BJ (cell line): ENCODE measurements at regions not wholly inside any gene's neighbourhood (a gene's known extent, or its start where the extent isn't known, plus 50 kb on each side); places are given as distances from the start of the nearest gene placed in this dataset.

Source experiments
- CTCF ChIA-PET: fragments of 350-600 bp; formaldehyde crosslinking; extraction: SDS; loops from one replicate; lab custom pipeline; 2021; ENCODE audit warnings: antibody characterized with exemption, inconsistent platforms; lab: Yijun Ruan, JAX
- POLR2A ChIA-PET: fragments of 300-600 bp; sonication (Branson Sonifier 250); formaldehyde crosslinking; extraction: SDS; loops from one replicate; lab custom pipeline; 2021; ENCODE audit warnings: antibody characterized with exemption; lab: Charles Lee
- DNase-seq: peaks from one replicate; pipeline ENCODE4 v3.0.0-alpha.2; 2011; ENCODE audit warnings: low read depth
- H3K27me3 ChIP-seq: 2 replicates; pipeline ENCODE4 v1.6.0; 2011; ENCODE audit warnings: low read length; ENCODE audit not compliant: control insufficient read depth, insufficient read depth
- H3K36me3 ChIP-seq: 2 replicates; pipeline ENCODE4 v1.5.1; 2011; ENCODE audit warnings: low read length; ENCODE audit not compliant: control insufficient read depth, insufficient read depth
- H3K4me3 ChIP-seq: 2 replicates; pipeline ENCODE4 v1.5.1; 2011; ENCODE audit warnings: low read depth, mild to moderate bottlenecking, control low read depth, low read length
- TF ChIP-seq, protein P1 (sequence below): IDR thresholded peaks from 2 replicates; pipeline ENCODE4 v1.5.1; 2011; ENCODE audit warnings: low read depth, mild to moderate bottlenecking, control low read depth, inconsistent platforms, low read length, moderate library complexity; ENCODE audit not compliant: insufficient read depth

DNA sequence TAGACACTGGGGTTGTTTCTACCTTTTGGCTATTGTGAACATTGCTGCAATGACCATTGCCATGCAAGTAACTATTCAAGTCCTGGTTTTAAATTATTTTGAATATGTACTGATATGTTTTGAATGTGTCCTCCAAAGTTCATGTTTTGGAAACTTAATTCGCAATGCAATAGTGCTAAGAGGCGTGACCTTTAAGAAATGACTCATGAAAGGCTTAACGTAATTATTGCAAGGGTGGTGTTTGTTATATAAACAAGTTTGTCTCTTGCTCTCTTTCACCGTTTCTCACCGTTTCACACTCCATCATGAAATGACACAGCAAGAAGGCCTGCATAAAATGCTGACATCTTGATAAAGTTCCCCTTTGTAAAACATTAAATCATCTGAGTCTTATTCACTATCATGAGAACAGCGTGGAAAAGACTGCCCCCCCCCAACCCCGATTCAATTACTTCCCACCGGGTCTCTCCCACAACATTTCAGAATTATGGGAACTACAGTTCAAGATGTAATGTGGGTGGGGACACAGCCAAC lies 506.9 kb upstream of the FAM47C start:
- DNase-seq, result no peak
- Histone ChIP-seq H3K4me3 (no peak overlapping the region), H3K27me3 (no peaks in the 10 kb centered on the region), H3K36me3 (no peaks in the 10 kb centered on the region)
- TF ChIP-seq, protein P1, sequence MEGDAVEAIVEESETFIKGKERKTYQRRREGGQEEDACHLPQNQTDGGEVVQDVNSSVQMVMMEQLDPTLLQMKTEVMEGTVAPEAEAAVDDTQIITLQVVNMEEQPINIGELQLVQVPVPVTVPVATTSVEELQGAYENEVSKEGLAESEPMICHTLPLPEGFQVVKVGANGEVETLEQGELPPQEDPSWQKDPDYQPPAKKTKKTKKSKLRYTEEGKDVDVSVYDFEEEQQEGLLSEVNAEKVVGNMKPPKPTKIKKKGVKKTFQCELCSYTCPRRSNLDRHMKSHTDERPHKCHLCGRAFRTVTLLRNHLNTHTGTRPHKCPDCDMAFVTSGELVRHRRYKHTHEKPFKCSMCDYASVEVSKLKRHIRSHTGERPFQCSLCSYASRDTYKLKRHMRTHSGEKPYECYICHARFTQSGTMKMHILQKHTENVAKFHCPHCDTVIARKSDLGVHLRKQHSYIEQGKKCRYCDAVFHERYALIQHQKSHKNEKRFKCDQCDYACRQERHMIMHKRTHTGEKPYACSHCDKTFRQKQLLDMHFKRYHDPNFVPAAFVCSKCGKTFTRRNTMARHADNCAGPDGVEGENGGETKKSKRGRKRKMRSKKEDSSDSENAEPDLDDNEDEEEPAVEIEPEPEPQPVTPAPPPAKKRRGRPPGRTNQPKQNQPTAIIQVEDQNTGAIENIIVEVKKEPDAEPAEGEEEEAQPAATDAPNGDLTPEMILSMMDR, result no peak
- ChIA-PET CTCF (no interaction called here), POLR2A (no interaction called here)

DNA sequence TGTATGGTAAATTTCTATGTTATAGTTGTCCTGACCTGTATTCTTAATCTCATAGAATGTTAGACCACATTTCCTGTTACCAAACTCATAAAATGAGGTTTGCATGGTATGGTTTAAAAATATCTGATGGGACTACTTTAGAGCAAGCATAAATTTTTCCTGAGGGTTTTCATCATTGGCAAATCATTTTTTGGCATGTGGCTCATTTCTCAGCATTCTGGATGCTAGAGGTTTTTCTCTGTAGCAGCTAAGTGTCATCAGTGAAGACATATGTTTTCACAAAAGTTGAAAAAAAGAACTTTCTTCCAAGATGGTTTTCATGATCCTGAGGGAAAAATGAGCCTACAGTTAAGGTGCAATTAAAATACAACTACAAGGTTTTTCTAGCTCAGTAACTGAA lies 503.5 kb upstream of the FAM47C start:
- POLR2A ChIA-PET, result no interaction called here
- H3K36me3 ChIP-seq, result no peaks in the 10 kb centered on the region
- no peak for DNase-seq
- no peak overlapping the region for H3K4me3 ChIP-seq
- no peaks in the 10 kb centered on the region for H3K27me3 ChIP-seq
- TF ChIP-seq, protein P1, result no peak
- CTCF ChIA-PET, result no interaction called here

DNA sequence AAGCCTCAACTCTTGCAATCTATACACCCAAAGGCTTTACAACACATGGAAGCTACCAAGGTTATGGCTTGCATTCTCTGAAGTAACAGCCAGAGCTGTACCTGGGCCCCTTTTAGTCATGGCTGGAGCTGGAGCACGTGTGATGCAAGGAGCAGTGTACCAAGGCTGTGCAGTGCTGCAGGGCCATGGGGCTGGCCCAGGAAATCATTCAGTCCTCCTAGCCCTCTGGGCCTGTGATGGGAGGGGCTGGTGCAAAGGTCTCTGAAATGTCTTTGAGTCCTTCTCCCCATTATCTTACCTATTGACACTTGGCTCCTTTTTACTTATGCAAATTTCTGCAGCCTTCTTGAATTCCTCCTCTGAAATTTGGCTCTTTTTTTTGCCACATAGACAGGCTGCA lies 500.1 kb upstream of the FAM47C start:
- TF ChIP-seq, protein P1, result no peak
- ChIA-PET CTCF (no interaction called here), POLR2A (no interaction called here)
- H3K27me3 ChIP-seq, result no peaks in the 10 kb centered on the region
- H3K36me3 ChIP-seq, result no peaks in the 10 kb centered on the region
- no peak overlapping the region for H3K4me3 ChIP-seq
- no peak for DNase-seq

DNA sequence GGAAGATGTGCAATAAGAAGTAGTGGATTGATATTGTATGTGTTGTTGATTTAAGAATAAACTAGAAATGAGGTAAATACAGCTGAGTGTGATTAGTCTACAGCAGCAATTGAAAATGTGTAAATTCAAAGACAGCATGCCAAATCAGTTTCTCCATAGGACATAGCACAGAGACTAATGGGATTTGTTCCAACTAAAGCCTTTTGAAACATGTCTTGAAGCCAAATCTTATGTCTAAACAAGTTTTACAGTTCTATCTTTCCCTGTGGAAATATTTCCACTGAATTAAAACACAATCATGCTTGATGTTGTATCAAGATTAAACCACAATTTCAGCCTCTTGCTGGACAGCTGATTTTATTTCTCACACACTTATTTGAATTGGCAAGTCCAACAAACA lies 497.4 kb upstream of the FAM47C start:
- POLR2A ChIA-PET, result no interaction called here
- Histone ChIP-seq H3K4me3 (no peak overlapping the region), H3K36me3 (no peaks in the 10 kb centered on the region), H3K27me3 (no peaks in the 10 kb centered on the region)
- no peak for DNase-seq
- CTCF ChIA-PET, result no interaction called here
- TF ChIP-seq, protein P1, result no peak

DNA sequence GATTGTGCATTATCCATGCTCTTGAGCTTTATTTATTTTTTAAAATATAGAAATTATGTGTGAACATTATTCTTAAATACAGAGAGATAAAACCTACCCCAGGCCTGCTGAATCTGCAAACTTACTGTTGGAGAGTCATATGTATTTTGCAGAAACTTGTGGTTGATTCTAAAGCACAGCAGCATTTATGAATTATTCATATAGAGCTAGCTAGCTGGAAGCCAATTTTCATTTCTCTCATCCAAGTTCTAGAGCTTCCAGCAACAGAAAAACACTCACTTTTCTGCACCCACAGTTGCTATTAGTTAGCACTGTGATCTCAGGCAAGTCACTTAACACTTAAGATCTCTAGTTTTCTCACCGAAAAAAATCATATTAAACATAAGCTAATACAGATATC lies 479.5 kb upstream of the FAM47C start:
- DNase-seq, result no peak
- POLR2A ChIA-PET, result no interaction called here
- Histone ChIP-seq H3K4me3 (no peak overlapping the region), H3K36me3 (no peaks in the 10 kb centered on the region), H3K27me3 (no peaks in the 10 kb centered on the region)
- TF ChIP-seq, protein P1, result no peak
- CTCF ChIA-PET, result no interaction called here
